Breast epithelium (tissue), 4 donors: ENCODE measurements at regions not wholly inside any gene's neighbourhood (a gene's known extent, or its start where the extent isn't known, plus 50 kb on each side); places are given as distances from the start of the nearest gene placed in this dataset.

Experiments used
- DNase-seq, 2 donors: peaks; one replicate each; pipeline ENCODE4 v3.0.0-alpha.2; 2019; ENCODE audit warnings: low spot score in 2 of 2
- H3K27ac ChIP-seq, 2 donors: fragments of 200-600 bp; sonication (generic) in 1 of 2; one replicate each; pipeline ENCODE4 v1.5.1; 2016 to 2019; ENCODE audit warnings: mild to moderate bottlenecking in 1 of 2
- H3K27me3 ChIP-seq, 2 donors: fragments of 200-600 bp; sonication (generic) in 1 of 2; one replicate each; pipeline versions ENCODE4 v1.5.1 to v1.6.0; 2017 to 2019; ENCODE audit warnings: control low read depth in 1 of 2, mild to moderate bottlenecking in 1 of 2
- H3K36me3 ChIP-seq: fragments of 200-600 bp; one replicate; pipeline ENCODE4 v1.5.1; 2019
- H3K4me1 ChIP-seq, 2 donors: fragments of 200-600 bp; sonication (generic); one replicate each; pipeline ENCODE4 v1.5.1; 2016 to 2019; ENCODE audit warnings: control low read depth in 1 of 2
- H3K4me3 ChIP-seq, 3 donors: fragments of 200-600 bp; sonication (generic); 1 replicate in 2 of 3; 2 replicates in 1 of 3; pipeline ENCODE4 v1.5.1; 2016 to 2019; ENCODE audit warnings: mild to moderate bottlenecking in 3 of 3, moderate library complexity in 2 of 3
- H3K9me3 ChIP-seq, 2 donors: fragments of 200-600 bp; sonication (generic) in 1 of 2; one replicate each; pipeline ENCODE4 v1.5.1; 2016 to 2019; ENCODE audit warnings: control low read depth in 1 of 2
- POLR2A ChIP-seq: fragments of 450-650 bp; IDR thresholded peaks from one replicate; pipeline ENCODE4 v1.6.1; 2016; ENCODE audit warnings: antibody characterized with exemption, mild to moderate bottlenecking, moderate library complexity
- POLR2AphosphoS5 ChIP-seq, 3 donors: sonication (generic); formaldehyde crosslinking; IDR thresholded peaks; one replicate each; pipeline ENCODE4 v1.6.1; 2017; ENCODE audit warnings: antibody characterized with exemption in 3 of 3
- intact Hi-C: fragments of 100-400 bp; cut with DNase I; formaldehyde crosslinking; loops from one replicate; pipeline ENCODE4 v1.15.1; 2023; ENCODE audit warnings: low total_unique reads
- TF ChIP-seq, protein P1 (sequence below), 3 donors: fragments of 450-650 bp; IDR thresholded peaks; one replicate each; pipeline ENCODE4 v1.5.1; 2016 to 2017; ENCODE audit warnings: antibody characterized with exemption in 3 of 3, mild to moderate bottlenecking in 3 of 3, moderate library complexity in 3 of 3

DNA sequence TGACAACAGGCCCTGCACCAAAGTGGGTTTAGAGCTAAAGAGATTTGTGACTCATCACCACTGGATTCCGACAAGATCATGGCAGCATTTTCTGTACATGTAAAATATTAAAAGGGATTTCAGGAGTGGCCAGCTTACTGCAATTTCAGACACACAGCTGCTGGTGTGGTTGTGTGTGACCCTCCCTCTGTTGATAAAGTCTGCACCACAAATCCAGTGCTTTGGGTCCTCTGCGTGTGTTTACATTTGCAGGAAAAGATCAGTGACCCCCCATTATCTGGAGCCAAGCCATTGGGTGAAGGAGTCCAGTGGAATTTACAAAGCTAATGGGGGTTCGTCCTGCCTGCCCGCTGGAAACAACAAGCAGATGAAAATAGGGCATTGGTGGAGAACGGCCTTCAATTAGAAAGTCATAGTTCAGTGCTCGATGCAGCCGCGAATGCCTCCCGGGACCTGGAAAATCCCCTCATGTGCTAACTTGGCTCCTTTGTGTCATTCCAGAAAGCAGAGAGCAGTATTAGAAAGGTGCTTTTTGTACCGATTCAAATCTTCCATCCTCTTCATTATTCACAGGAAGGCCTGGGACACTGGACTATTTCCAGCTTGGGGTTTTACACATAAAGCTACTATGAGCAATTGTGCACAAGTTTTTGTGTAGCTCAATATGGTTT is 188.5 kb upstream of the TMEM132C start:
- Histone ChIP-seq H3K36me3 (no peaks in the 10 kb centered on the region), H3K27ac (no peak overlapping the region), H3K27me3 (peaks cover 0 to 3% of the 10 kb centered on the region in 2 donors), H3K4me3 (no peak overlapping the region), H3K4me1 (no peaks in the 10 kb centered on the region), H3K9me3 (no peaks in the 10 kb centered on the region)
- no peak for DNase-seq
- TF ChIP-seq POLR2A = no peak
- TF ChIP-seq, protein P1, sequence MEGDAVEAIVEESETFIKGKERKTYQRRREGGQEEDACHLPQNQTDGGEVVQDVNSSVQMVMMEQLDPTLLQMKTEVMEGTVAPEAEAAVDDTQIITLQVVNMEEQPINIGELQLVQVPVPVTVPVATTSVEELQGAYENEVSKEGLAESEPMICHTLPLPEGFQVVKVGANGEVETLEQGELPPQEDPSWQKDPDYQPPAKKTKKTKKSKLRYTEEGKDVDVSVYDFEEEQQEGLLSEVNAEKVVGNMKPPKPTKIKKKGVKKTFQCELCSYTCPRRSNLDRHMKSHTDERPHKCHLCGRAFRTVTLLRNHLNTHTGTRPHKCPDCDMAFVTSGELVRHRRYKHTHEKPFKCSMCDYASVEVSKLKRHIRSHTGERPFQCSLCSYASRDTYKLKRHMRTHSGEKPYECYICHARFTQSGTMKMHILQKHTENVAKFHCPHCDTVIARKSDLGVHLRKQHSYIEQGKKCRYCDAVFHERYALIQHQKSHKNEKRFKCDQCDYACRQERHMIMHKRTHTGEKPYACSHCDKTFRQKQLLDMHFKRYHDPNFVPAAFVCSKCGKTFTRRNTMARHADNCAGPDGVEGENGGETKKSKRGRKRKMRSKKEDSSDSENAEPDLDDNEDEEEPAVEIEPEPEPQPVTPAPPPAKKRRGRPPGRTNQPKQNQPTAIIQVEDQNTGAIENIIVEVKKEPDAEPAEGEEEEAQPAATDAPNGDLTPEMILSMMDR (IDR thresholded peaks at IDR 0.05) = no peak
- TF ChIP-seq POLR2AphosphoS5 (IDR thresholded peaks at IDR 0.05) = no peak
- intact Hi-C loops = no loop called here

GRCh38 chr12:128079446-128079845 is 187.5 kb upstream of the TMEM132C start:
- intact Hi-C loops = no loop called here
- Histone ChIP-seq H3K27me3 (peaks cover 0 to 3% of the 10 kb centered on the region in 2 donors), H3K4me3 (no peak overlapping the region), H3K9me3 (no peaks in the 10 kb centered on the region), H3K4me1 (no peaks in the 10 kb centered on the region), H3K27ac (no peak overlapping the region), H3K36me3 (no peaks in the 10 kb centered on the region)
- DNase-seq = no peak
- TF ChIP-seq, protein P1 (IDR thresholded peaks at IDR 0.05) = no peak
- TF ChIP-seq POLR2AphosphoS5 (IDR thresholded peaks at IDR 0.05) (no peak), POLR2A (no peak)

DNA sequence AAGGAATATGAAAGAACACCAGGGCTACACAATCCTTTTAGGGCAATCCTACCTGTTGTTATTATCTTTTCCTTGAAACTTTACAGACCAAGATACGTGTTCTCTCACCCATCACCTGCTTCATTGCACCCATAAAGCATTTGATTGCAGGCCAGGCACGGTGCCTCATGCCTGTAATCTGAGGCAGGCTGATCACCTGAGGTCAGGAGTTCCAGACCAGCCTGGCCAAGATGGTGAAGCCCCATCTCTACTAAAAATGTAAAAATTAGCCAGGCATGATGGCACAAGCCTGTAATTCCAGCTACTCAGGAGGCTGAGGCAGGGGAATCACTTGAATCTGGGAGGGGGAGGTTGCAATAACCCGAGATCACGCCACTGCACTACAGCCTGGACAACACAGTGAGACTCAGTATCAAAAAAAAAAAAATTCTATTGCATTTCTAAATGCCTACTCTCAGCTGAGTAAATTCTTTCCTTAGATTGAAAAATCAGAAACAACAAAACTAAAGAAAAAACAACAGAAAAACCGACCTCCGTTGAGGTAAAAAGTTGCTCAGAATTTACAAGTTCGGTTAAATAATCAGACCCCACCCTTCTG is 183.7 kb upstream of the TMEM132C start:
- H3K4me1 ChIP-seq = no peaks in the 10 kb centered on the region
- DNase-seq = no peak
- H3K27ac ChIP-seq = no peak overlapping the region
- no peak for TF ChIP-seq POLR2AphosphoS5 (IDR thresholded peaks at IDR 0.05)
- no peak for TF ChIP-seq POLR2A
- TF ChIP-seq, protein P1 (IDR thresholded peaks at IDR 0.05) = no peak
- H3K27me3 ChIP-seq = no peaks in the 10 kb centered on the region
- H3K36me3 ChIP-seq = no peaks in the 10 kb centered on the region
- no peaks in the 10 kb centered on the region for H3K9me3 ChIP-seq
- no peak overlapping the region for H3K4me3 ChIP-seq
- intact Hi-C loops = no loop called here

- Histone ChIP-seq H3K9me3 (no peaks in the 10 kb centered on the region), H3K4me1 (no peaks in the 10 kb centered on the region), H3K27me3 (no peaks in the 10 kb centered on the region), H3K4me3 (no peak overlapping the region), H3K27ac (no peak overlapping the region), H3K36me3 (no peaks in the 10 kb centered on the region)
- intact Hi-C loops = no loop called here
- TF ChIP-seq, protein P1 (IDR thresholded peaks at IDR 0.05) = no peak
- no peak for TF ChIP-seq POLR2A
- no peak for DNase-seq
Measured at GRCh38 chr12:128088926-128089325, 178.0 kb upstream of the TMEM132C start.

- H3K4me1 ChIP-seq = no peaks in the 10 kb centered on the region
- H3K36me3 ChIP-seq = no peaks in the 10 kb centered on the region
- no peak for DNase-seq
- H3K4me3 ChIP-seq = no peak overlapping the region
- no peak overlapping the region for H3K27ac ChIP-seq
- no peak for TF ChIP-seq POLR2A
- no peak for TF ChIP-seq POLR2AphosphoS5 (IDR thresholded peaks at IDR 0.05)
- TF ChIP-seq, protein P1 (IDR thresholded peaks at IDR 0.05) = no peak
- H3K9me3 ChIP-seq = no peaks in the 10 kb centered on the region
- intact Hi-C loops = no loop called here
- no peaks in the 10 kb centered on the region for H3K27me3 ChIP-seq
Measured at GRCh38 chr12:128089961-128090360, 177.0 kb upstream of the TMEM132C start.
